PC-9 (cell line): ENCODE measurements at regions not wholly inside any gene's neighbourhood (a gene's known extent, or its start where the extent isn't known, plus 50 kb on each side); places are given as distances from the start of the nearest gene placed in this dataset.

ENCODE experiments used
- BruUV-seq: library from RNA; stranded (reverse); fragments of 400-500 nt; replicated peaks from 2 replicates; lab custom pipeline; 2021; lab: Mats Ljungman, UMichigan
- CTCF ChIA-PET: fragments of 300-600 bp; sonication (Branson Sonifier 250); formaldehyde crosslinking; loops from one replicate; lab custom pipeline; 2022; ENCODE audit warnings: antibody characterized with exemption; lab: Charles Lee
- POLR2A ChIA-PET: fragments of 300-600 bp; sonication (Branson Sonifier 250); formaldehyde crosslinking; loops from one replicate; lab custom pipeline; 2022; ENCODE audit warnings: antibody characterized with exemption; ENCODE audit not compliant: unreplicated experiment; lab: Charles Lee
- DNase-seq, 2 experiments: peaks; one replicate each; pipeline versions ENCODE4 v3.0.0 to v3.0.0-alpha.2; 2015 to 2022; ENCODE audit warnings: mixed read lengths in 1 of 2
- H2AFZ ChIP-seq: fragments of 200-600 bp; sonication (generic); 2 replicates; pipeline ENCODE4 v1.8.1; 2017; ENCODE audit warnings: antibody characterized with exemption
- H3F3A ChIP-seq: fragments of 200-600 bp; sonication (generic); 2 replicates; pipeline ENCODE4 v1.8.1; 2017; ENCODE audit warnings: antibody characterized with exemption, mild to moderate bottlenecking, low read depth; ENCODE audit not compliant: insufficient read depth
- H3K27ac ChIP-seq: fragments of 200-600 bp; sonication (generic); 2 replicates; pipeline ENCODE4 v1.6.1; 2016; ENCODE audit warnings: mixed run types
- H3K27me3 ChIP-seq: fragments of 200-600 bp; sonication (generic); 2 replicates; pipeline ENCODE4 v1.6.1; 2016; ENCODE audit warnings: low read depth, mixed run types; ENCODE audit not compliant: insufficient read depth
- H3K36me3 ChIP-seq: fragments of 200-600 bp; sonication (generic); 2 replicates; pipeline ENCODE4 v1.6.1; 2016; ENCODE audit warnings: low read depth, mixed run types
- H3K4me1 ChIP-seq: fragments of 200-600 bp; sonication (generic); replicated peaks from 2 replicates; pipeline ENCODE4 v1.6.1; 2016; ENCODE audit warnings: mixed run types; ENCODE audit not compliant: insufficient read depth
- H3K4me2 ChIP-seq: fragments of 200-600 bp; sonication (generic); 2 replicates; pipeline ENCODE4 v1.6.1; 2017; ENCODE audit warnings: mixed run types
- H3K4me3 ChIP-seq: fragments of 200-600 bp; sonication (generic); 2 replicates; pipeline ENCODE4 v1.6.1; 2016; ENCODE audit warnings: mixed run types
- H3K79me2 ChIP-seq: fragments of 200-600 bp; sonication (generic); 2 replicates; pipeline ENCODE4 v1.6.1; 2017; ENCODE audit warnings: low read depth, mixed run types
- H3K9me2 ChIP-seq: fragments of 200-600 bp; sonication (generic); 2 replicates; pipeline ENCODE4 v1.8.1; 2017; ENCODE audit warnings: mild to moderate bottlenecking; ENCODE audit not compliant: insufficient read depth
- H3K9me3 ChIP-seq: fragments of 200-600 bp; sonication (generic); 2 replicates; pipeline ENCODE4 v1.8.1; 2016; ENCODE audit warnings: low read depth; ENCODE audit not compliant: insufficient read depth
- H4K20me1 ChIP-seq: fragments of 200-600 bp; sonication (generic); 2 replicates; pipeline ENCODE4 v1.8.1; 2017; ENCODE audit not compliant: insufficient read depth
- EZH2 ChIP-seq: fragments of 200-600 bp; sonication (generic); IDR thresholded peaks from 2 replicates; pipeline ENCODE4 v1.8.0; 2017; ENCODE audit warnings: antibody characterized with exemption, low read depth
- intact Hi-C: fragments of 100-400 bp; cut with micrococcal nuclease; formaldehyde crosslinking; loops from one replicate; pipeline ENCODE4 v1.10.0; 2022; ENCODE audit not compliant: unreplicated experiment
- TF ChIP-seq, protein P1 (sequence below): fragments of 200-600 bp; sonication (generic); conservative IDR thresholded peaks from 2 replicates; pipeline ENCODE4 v1.6.1; 2017; ENCODE audit warnings: mixed run types, antibody characterized with exemption, mild to moderate bottlenecking, moderate library complexity

GRCh38 chr16:13552960-13553257 is 367.0 kb upstream of the ERCC4 start:
- H3K4me3 ChIP-seq: no peak overlapping the region

DNA sequence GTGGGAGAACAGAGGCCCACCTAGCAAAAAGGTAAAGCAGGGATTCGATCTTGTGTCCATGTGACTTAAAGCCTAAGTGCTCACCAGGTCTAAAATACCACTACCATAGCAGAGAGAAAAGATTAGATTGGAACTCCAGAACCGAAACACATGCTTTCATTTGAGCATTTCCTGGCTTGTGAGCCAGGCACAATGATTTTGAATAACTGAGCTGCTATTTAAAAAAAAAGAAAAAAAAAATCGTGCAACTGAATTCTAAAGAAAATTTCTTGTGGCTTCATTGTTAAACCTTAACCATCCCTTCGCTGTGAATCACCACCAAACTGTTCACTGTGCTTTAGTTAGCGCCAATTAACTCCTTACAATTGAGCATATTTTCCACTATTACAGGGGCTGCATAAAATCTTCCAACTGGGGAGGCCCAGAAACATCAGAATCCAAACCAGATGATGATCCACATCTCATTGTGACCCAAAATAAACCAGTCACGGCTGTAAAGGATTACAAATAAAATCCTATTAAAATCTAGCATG is 366.4 kb upstream of the ERCC4 start:
- no peak for TF ChIP-seq EZH2
- TF ChIP-seq, protein P1, sequence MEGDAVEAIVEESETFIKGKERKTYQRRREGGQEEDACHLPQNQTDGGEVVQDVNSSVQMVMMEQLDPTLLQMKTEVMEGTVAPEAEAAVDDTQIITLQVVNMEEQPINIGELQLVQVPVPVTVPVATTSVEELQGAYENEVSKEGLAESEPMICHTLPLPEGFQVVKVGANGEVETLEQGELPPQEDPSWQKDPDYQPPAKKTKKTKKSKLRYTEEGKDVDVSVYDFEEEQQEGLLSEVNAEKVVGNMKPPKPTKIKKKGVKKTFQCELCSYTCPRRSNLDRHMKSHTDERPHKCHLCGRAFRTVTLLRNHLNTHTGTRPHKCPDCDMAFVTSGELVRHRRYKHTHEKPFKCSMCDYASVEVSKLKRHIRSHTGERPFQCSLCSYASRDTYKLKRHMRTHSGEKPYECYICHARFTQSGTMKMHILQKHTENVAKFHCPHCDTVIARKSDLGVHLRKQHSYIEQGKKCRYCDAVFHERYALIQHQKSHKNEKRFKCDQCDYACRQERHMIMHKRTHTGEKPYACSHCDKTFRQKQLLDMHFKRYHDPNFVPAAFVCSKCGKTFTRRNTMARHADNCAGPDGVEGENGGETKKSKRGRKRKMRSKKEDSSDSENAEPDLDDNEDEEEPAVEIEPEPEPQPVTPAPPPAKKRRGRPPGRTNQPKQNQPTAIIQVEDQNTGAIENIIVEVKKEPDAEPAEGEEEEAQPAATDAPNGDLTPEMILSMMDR: no peak
- Histone ChIP-seq H3K27ac (no peak overlapping the region), H4K20me1 (no peaks in the 10 kb centered on the region), H2AFZ (no peak overlapping the region), H3K36me3 (no peaks in the 10 kb centered on the region), H3K4me1 (no peaks in the 10 kb centered on the region), H3K4me2 (no peak overlapping the region), H3K27me3 (no peaks in the 10 kb centered on the region), H3K79me2 (no peaks in the 10 kb centered on the region), H3K9me3 (no peaks in the 10 kb centered on the region), H3K4me3 (no peak overlapping the region), H3F3A (no peaks in the 10 kb centered on the region), H3K9me2 (no peaks in the 10 kb centered on the region)
- CTCF ChIA-PET: no interaction called here
- DNase-seq: no peak
- no TSS peak for BruUV-seq
- intact Hi-C loops: no loop called here
- POLR2A ChIA-PET: interaction anchor here (0.6 kb wide), 1 partner anchor 102 kb away, joined by 23 read pairs; no protein-coding TSS in a partner anchor

More at GRCh38 chr16:13552960-13553257, 367.0 kb upstream of the ERCC4 start:
- Histone ChIP-seq H3K27ac (no peak overlapping the region), H2AFZ (no peak overlapping the region), H3K4me2 (no peak overlapping the region), H3K27me3 (no peaks in the 10 kb centered on the region), H3K9me2 (no peaks in the 10 kb centered on the region), H3K9me3 (no peaks in the 10 kb centered on the region), H3K36me3 (no peaks in the 10 kb centered on the region), H3K79me2 (no peaks in the 10 kb centered on the region), H3K4me1 (no peaks in the 10 kb centered on the region), H3F3A (no peaks in the 10 kb centered on the region), H4K20me1 (no peaks in the 10 kb centered on the region)
- no peak for DNase-seq
- BruUV-seq: no TSS peak
- ChIA-PET CTCF (no interaction called here), POLR2A (no interaction called here)
- intact Hi-C loops: no loop called here
- TF ChIP-seq, protein P1: no peak
- TF ChIP-seq EZH2: no peak

DNA sequence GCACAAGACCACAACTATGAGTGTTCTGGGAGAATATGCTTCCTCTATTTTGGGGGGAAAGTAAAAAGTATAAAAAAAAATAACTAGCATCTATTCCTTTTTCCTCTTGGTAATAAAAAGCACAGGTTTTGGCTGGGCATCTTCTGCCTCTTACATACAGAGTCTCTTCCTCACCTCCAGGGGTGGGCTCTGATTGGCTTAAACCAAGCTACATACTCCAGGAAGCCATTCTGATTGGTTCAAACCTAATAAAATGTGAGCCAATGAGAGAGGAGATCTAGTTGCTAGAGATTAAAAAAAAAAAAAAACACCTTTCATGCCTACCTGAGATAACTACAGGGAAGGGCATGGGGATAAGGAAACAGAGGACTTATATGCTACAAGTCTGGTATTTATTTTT is 365.9 kb upstream of the ERCC4 start:
- BruUV-seq: no TSS peak
- CTCF ChIA-PET: no interaction called here

More for the DNA sequence above, 365.9 kb upstream of the ERCC4 start:
- H4K20me1 ChIP-seq: no peaks in the 10 kb centered on the region
- H3K4me1 ChIP-seq: no peaks in the 10 kb centered on the region
- no peaks in the 10 kb centered on the region for H3F3A ChIP-seq
- no peaks in the 10 kb centered on the region for H3K9me2 ChIP-seq
- H3K27ac ChIP-seq: no peak overlapping the region
- no peak overlapping the region for H2AFZ ChIP-seq
- intact Hi-C loops: no loop called here
- POLR2A ChIA-PET: interaction anchor here (0.6 kb wide), 1 partner anchor 102 kb away, joined by 23 read pairs; no protein-coding TSS in a partner anchor
- TF ChIP-seq EZH2: no peak
- TF ChIP-seq, protein P1: no peak
- no peaks in the 10 kb centered on the region for H3K36me3 ChIP-seq
- no peak overlapping the region for H3K4me2 ChIP-seq
- no peaks in the 10 kb centered on the region for H3K27me3 ChIP-seq
- H3K4me3 ChIP-seq: no peak overlapping the region
- no peaks in the 10 kb centered on the region for H3K79me2 ChIP-seq
- no peaks in the 10 kb centered on the region for H3K9me3 ChIP-seq
- DNase-seq: no peak
